ENCODE measurements at regions not wholly inside any gene's neighbourhood (a gene's known extent, or its start where the extent isn't known, plus 50 kb on each side); places are given as distances from the start of the nearest gene placed in this dataset.

DNA sequence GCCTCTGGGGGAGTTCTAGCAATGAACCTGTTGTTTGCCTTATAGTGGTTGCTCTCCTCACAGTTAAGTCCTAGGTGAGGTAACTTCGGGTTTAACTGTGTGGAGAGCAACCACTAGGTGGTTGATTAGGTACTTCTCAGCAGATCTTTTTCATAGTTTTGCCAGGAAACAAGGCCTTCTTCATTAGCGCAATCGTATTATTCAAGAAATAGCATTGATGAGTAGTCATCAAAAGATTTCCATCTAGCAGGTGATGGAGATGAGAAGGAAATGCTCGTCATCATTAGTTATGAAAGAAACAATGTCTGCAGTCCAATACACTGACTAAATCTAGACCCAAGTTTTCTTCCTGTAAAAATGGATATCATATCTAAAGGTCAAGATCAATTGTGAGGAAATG is 923.3 kb downstream of the AACS start:
- H4K20me1 ChIP-seq (replicated peaks; ENCODE audit: insufficient read depth) = no peaks in the 10 kb centered on the region
- H3K27me3 ChIP-seq (ENCODE audit: insufficient read depth) = no peaks in the 10 kb centered on the region
- no peaks in the 10 kb centered on the region for H3K79me2 ChIP-seq (replicated peaks; ENCODE audit: insufficient read depth)
- H3K4me1 ChIP-seq (ENCODE audit: insufficient read depth) = no peaks in the 10 kb centered on the region
- no peaks in the 10 kb centered on the region for H3F3A ChIP-seq (replicated peaks; ENCODE audit: low read depth)
- H3K27ac ChIP-seq (ENCODE audit: low read depth) = no peak overlapping the region
- Mint-ChIP-seq H3K4me3 (no peak overlapping the region), H3K4me1 (no peaks in the 10 kb centered on the region), H3K9me3 (peaks cover 91% of the 10 kb centered on the region), H3K27ac (no peak overlapping the region), H3K27me3 (ENCODE audit: insufficient read depth, low read depth, poor library complexity) (peaks cover 4% of the 10 kb centered on the region), H3K36me3 (ENCODE audit: low read depth) (peaks cover 16% of the 10 kb centered on the region)
- no peak overlapping the region for H2AFZ ChIP-seq
- no peaks in the 10 kb centered on the region for H3K9me2 ChIP-seq (ENCODE audit: insufficient read depth)
- ATAC-seq (no peak), DNase-seq (ENCODE audit: low spot score) (no peak)
- TF ChIP-seq EZH2phosphoT487 (IDR thresholded peaks at IDR 0.05; ENCODE audit: unreplicated experiment) (no peak), JUNB (IDR thresholded peaks at IDR 0.05; ENCODE audit: unreplicated experiment) (no peak), POLR2AphosphoS5 (IDR thresholded peaks at IDR 0.05; ENCODE audit: low read depth) (no peak), CREB1 (CRISPR knock-in tag; IDR thresholded peaks at IDR 0.05; ENCODE audit: low read depth) (no peak), ZNF114 (CRISPR knock-in tag; IDR thresholded peaks at IDR 0.05) (no peak), STAT1 (IDR thresholded peaks at IDR 0.05; ENCODE audit: unreplicated experiment) (no peak), NANOG (IDR thresholded peaks at IDR 0.05; ENCODE audit: borderline replicate concordance) (no peak)
- TF ChIP-seq, protein P1, sequence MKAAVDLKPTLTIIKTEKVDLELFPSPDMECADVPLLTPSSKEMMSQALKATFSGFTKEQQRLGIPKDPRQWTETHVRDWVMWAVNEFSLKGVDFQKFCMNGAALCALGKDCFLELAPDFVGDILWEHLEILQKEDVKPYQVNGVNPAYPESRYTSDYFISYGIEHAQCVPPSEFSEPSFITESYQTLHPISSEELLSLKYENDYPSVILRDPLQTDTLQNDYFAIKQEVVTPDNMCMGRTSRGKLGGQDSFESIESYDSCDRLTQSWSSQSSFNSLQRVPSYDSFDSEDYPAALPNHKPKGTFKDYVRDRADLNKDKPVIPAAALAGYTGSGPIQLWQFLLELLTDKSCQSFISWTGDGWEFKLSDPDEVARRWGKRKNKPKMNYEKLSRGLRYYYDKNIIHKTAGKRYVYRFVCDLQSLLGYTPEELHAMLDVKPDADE (IDR thresholded peaks at IDR 0.05) = no peak
- TF ChIP-seq, protein P2, sequence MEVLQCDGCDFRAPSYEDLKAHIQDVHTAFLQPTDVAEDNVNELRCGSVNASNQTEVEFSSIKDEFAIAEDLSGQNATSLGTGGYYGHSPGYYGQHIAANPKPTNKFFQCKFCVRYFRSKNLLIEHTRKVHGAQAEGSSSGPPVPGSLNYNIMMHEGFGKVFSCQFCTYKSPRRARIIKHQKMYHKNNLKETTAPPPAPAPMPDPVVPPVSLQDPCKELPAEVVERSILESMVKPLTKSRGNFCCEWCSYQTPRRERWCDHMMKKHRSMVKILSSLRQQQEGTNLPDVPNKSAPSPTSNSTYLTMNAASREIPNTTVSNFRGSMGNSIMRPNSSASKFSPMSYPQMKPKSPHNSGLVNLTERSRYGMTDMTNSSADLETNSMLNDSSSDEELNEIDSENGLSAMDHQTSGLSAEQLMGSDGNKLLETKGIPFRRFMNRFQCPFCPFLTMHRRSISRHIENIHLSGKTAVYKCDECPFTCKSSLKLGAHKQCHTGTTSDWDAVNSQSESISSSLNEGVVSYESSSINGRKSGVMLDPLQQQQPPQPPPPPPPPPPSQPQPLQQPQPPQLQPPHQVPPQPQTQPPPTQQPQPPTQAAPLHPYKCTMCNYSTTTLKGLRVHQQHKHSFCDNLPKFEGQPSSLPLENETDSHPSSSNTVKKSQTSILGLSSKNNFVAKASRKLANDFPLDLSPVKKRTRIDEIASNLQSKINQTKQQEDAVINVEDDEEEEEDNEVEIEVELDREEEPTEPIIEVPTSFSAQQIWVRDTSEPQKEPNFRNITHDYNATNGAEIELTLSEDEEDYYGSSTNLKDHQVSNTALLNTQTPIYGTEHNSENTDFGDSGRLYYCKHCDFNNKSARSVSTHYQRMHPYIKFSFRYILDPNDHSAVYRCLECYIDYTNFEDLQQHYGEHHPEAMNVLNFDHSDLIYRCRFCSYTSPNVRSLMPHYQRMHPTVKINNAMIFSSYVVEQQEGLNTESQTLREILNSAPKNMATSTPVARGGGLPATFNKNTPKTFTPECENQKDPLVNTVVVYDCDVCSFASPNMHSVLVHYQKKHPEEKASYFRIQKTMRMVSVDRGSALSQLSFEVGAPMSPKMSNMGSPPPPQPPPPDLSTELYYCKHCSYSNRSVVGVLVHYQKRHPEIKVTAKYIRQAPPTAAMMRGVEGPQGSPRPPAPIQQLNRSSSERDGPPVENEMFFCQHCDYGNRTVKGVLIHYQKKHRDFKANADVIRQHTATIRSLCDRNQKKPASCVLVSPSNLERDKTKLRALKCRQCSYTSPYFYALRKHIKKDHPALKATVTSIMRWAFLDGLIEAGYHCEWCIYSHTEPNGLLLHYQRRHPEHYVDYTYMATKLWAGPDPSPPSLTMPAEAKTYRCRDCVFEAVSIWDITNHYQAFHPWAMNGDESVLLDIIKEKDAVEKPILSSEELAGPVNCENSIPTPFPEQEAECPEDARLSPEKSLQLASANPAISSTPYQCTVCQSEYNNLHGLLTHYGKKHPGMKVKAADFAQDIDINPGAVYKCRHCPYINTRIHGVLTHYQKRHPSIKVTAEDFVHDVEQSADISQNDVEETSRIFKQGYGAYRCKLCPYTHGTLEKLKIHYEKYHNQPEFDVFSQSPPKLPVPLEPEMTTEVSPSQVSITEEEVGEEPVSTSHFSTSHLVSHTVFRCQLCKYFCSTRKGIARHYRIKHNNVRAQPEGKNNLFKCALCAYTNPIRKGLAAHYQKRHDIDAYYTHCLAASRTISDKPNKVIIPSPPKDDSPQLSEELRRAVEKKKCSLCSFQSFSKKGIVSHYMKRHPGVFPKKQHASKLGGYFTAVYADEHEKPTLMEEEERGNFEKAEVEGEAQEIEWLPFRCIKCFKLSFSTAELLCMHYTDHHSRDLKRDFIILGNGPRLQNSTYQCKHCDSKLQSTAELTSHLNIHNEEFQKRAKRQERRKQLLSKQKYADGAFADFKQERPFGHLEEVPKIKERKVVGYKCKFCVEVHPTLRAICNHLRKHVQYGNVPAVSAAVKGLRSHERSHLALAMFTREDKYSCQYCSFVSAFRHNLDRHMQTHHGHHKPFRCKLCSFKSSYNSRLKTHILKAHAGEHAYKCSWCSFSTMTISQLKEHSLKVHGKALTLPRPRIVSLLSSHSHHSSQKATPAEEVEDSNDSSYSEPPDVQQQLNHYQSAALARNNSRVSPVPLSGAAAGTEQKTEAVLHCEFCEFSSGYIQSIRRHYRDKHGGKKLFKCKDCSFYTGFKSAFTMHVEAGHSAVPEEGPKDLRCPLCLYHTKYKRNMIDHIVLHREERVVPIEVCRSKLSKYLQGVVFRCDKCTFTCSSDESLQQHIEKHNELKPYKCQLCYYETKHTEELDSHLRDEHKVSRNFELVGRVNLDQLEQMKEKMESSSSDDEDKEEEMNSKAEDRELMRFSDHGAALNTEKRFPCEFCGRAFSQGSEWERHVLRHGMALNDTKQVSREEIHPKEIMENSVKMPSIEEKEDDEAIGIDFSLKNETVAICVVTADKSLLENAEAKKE (CRISPR knock-in tag; IDR thresholded peaks at IDR 0.05) = no peak
- TF ChIP-seq, protein P3, sequence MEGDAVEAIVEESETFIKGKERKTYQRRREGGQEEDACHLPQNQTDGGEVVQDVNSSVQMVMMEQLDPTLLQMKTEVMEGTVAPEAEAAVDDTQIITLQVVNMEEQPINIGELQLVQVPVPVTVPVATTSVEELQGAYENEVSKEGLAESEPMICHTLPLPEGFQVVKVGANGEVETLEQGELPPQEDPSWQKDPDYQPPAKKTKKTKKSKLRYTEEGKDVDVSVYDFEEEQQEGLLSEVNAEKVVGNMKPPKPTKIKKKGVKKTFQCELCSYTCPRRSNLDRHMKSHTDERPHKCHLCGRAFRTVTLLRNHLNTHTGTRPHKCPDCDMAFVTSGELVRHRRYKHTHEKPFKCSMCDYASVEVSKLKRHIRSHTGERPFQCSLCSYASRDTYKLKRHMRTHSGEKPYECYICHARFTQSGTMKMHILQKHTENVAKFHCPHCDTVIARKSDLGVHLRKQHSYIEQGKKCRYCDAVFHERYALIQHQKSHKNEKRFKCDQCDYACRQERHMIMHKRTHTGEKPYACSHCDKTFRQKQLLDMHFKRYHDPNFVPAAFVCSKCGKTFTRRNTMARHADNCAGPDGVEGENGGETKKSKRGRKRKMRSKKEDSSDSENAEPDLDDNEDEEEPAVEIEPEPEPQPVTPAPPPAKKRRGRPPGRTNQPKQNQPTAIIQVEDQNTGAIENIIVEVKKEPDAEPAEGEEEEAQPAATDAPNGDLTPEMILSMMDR (conservative IDR thresholded peaks at IDR 0.05; ENCODE audit: low read depth in 2 of 2) = no peak
- no peaks in the 10 kb centered on the region; the same call in 1 of the 2 replicates for H3K36me3 ChIP-seq (ENCODE audit: insufficient read depth)
- no peak overlapping the region for H3K4me3 ChIP-seq
- H3K4me2 ChIP-seq = no peak overlapping the region
